ENCODE measurements at regions not wholly inside any gene's neighbourhood (a gene's known extent, or its start where the extent isn't known, plus 50 kb on each side); places are given as distances from the start of the nearest gene placed in this dataset.

GRCh38 chr15:94047566-94047965, 183.8 kb upstream of the MCTP2 start:
- no peak for DNase-seq

- no peak for DNase-seq
Measured at GRCh38 chr15:94042180-94042928, 189.0 kb upstream of the MCTP2 start.

DNA sequence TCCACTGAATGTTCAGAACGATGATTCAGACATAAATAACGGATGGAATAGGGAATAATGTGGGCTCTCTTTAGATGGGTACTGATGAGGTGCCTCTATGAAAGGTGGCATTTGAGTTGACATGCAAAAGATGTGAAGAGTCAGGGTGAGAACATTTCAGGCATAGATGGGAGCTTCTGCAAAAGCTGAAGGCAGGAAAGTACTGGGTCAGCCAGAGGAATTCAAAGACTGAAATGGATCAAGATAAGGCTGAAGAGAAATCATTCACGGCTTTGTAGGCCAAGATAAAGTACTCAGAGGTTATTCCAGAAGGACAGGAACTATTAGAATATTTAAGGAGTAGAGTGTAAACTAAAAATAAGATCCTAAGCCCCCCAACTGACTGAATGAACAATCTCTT, 189.6 kb upstream of the MCTP2 start:
- DNase-seq = no peak

- DNase-seq = no peak
Measured at GRCh38 chr15:94040541-94041248, 190.7 kb upstream of the MCTP2 start.

- DNase-seq = no peak
Measured at GRCh38 chr15:94036156-94036555, 195.2 kb upstream of the MCTP2 start.

- no peak for DNase-seq
Measured at GRCh38 chr15:94033683-94034020, 197.7 kb upstream of the MCTP2 start.

- DNase-seq = no peak
Measured at GRCh38 chr15:94033014-94033682, 198.2 kb upstream of the MCTP2 start.

- no peak for DNase-seq
Measured at GRCh38 chr15:94032571-94032970, 198.8 kb upstream of the MCTP2 start.

- DNase-seq = no peak
Measured at GRCh38 chr15:94031072-94031471, 200.3 kb upstream of the MCTP2 start.

GRCh38 chr15:94029495-94029894, 201.9 kb upstream of the MCTP2 start:
- no peak for DNase-seq

DNA sequence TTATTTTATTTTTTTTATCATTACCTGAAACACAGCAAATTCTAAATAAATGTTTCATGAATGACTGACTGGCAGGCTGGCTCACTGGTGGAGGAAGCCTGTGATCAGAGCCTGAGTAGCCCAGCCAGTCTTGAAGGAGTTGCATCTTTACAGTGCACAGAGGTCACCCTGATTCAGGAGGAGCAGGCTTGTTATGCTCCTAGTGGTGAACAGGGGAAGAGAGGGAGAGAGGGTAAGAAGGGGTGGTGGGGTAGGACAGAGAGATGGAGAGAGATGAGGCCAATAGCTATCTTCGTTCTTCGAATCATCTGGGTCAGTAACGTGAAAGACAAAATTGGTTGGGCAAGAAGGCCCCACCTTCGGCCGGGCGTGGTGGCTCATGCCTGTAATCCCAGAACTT, 202.6 kb upstream of the MCTP2 start:
- DNase-seq = no peak

GRCh38 chr15:94028121-94028520, 203.2 kb upstream of the MCTP2 start:
- DNase-seq = no peak

- no peak for DNase-seq
Measured at GRCh38 chr15:94027581-94027980, 203.8 kb upstream of the MCTP2 start.

DNA sequence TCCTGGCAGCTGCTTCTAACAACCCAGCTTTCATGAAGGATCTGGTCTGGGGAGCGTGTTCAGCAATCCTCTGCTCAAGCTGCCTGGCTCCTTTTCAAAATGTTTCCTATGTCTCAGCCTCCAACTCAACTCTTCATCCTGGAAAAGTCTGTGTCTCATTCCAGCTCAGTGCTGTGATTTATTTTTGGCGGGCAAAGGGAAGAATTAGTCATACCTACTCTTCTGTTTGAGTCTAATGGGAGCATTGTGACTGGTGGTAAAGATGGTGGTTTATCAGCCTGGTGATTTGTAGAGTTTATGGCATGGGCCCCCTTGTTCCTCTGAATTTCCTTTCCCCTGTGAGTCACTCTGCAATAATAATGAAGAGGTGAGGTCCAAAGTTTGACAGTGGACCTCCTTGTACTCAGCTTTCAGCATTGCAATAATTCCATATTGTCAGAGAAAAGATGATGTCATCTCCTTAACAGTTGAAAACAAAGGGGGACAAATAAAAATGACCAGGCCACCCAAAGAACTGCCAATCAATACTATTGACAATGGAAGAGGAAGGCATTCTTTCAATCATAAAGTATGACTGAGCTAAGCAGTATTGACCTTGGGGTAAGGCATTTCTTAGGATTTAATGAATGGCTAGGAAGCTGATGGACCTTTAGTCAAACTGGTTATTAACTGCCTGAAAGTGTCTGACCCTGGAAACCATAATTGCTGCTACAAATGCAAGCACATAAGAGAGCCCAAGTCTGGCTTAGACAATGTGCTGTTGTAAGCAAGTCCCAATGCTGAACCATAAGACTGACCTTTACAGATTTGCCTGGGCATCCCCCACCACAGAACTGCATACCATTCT, 204.7 kb upstream of the MCTP2 start:
- DNase-seq = peak; percentile 59

DNA sequence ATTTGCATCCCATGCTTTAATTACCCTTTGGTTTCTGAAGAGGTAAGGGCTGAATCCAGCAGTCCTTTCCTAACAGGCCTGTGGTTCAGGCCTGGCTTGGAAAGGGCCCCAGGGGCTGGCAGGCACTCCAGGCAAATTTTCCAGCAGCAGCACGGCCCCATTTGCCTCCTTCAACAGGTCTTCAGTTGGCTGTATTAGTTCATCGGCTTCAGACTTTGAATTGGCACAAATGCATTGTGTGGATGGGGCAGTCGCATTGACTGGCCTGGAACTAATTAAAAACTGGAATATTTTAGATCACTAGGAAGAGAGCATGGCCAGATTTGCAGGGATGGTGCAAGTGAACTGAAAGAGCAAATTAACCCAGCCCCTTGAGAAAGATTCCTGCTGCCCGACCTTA, 207.8 kb upstream of the MCTP2 start:
- peak; percentile 39 for DNase-seq

DNA sequence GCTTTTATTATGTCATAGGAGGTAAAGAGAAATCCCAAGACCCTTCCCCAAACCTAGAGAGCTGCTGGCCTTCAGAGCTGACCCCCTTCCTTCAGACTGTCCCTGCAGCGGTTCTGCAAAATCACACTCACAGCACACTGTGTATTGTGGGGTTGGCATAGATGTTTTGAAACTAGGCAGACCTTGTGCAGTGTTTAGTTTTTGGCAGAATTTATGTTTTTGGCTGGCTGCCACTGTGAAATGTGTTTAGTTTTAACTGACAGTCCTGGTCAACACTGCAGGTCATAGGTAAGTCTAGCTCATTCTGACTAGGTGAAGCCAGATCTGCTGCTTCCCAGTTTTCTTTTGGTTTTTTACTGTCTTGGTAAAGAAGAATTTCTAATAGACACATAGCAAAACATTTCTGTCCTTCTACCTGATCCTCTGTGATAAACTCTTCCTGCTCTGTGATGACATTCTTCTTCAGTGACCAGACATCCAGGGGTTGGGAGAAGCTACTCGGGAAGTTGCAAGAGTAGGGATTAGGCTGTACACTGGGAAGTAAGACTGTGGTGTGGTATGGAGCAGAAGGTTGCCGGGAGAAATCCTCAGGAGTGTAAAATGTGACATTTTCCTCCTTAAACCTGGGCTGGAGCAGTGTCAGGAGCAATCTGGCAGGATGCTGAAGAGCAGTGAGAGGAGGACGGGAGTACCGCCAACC, 209.6 kb upstream of the MCTP2 start:
- DNase-seq = no peak

DNA sequence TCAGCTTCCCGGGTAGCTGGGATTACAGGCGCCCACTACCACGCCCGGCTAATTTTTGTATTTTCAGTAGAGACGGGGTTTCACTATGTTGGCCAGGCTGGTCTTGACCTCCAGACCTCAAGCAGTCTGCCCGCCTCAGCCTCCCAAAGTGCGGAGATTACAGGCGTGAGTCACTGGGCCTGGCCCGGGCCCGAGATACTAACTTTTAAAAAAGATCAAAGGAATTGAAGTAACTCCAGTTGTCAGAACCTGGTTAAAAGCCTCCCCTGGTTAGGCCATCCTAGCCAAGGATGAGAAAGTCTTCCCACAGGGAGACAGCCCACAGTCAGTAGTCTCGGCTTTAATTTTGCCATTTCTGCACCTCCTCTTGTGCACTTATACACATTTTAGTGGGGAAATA, 212.3 kb upstream of the MCTP2 start:
- DNase-seq = no peak

DNA sequence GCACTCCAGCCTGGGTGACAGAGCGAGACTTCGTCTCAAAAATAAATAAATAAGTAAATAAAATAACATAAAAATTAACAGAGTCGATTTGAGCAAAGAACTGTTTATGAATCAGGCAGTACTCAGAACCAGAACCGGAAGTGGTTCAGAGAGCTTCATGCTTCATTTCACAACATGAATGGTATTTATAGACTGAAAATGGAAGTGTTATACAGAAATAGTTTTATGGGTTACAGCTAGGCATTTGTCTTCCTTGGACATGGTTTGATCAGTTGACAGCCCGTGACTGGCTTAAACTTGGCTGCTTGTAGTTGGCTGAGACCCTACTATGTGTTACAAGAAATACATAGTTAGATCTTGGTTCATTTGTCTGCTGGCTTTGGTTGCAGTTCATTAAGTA, 216.0 kb upstream of the MCTP2 start:
- DNase-seq = no peak

GRCh38 chr15:94008104-94009074, 223.0 kb upstream of the MCTP2 start:
- peak; percentile 37 for DNase-seq

- DNase-seq = no peak
Measured at GRCh38 chr15:94004697-94005096, 226.7 kb upstream of the MCTP2 start.

DNA sequence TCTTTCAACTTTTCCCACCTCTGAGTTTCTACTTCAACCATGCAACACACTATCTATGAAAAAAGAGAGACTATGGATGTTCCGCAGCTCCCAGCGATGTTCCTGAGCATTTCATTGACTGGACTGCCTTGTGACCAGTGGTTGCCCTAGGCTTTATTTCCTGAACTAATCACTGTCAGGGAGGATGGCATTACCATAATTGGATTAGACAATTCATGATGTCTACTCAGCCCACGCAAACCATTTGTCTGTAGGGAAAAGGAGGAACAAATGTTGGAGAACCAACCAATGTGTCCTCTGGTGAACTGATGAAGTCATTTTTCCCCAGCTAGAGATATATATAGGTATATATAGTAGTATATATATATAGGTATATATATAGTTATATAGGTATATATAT, 229.3 kb upstream of the MCTP2 start:
- no peak for DNase-seq
